22Rv1 (cell line): ENCODE measurements at regions not wholly inside any gene's neighbourhood (a gene's known extent, or its start where the extent isn't known, plus 50 kb on each side); places are given as distances from the start of the nearest gene placed in this dataset.

Experiments
- H3K27ac ChIP-seq: fragments of 450-650 bp; 2 replicates; pipeline ENCODE4 v1.5.1; 2017
- ZFX ChIP-seq: fragments of 450-650 bp; IDR thresholded peaks from 2 replicates; pipeline ENCODE4 v1.6.1; 2017; ENCODE audit warnings: antibody characterized with exemption, borderline replicate concordance
- TF ChIP-seq, protein P1 (sequence below): fragments of 450-650 bp; IDR thresholded peaks from 2 replicates; pipeline ENCODE4 v1.5.1; 2017; ENCODE audit warnings: mild to moderate bottlenecking

DNA sequence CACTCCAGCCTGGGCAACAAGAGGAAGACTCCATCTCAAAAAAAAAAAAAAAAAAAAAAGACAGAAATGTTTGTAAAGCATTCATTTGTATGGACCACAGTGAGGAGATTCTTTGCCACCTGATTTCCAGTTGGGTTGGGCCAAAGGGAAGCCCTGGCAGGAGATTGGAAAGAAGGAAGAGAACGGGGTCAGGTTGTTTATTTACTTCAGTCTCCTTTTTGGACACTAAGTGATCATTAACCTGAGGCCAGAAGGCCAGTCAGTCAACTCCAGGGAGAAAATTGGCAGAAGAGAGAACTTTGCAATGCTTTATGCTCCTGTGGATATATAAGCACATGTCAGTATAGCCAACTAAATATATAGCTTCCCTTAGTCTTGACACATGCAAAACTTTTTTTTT, 85.9 kb downstream of the NTMT2 start:
- no peak overlapping the region for H3K27ac ChIP-seq
- TF ChIP-seq, protein P1, sequence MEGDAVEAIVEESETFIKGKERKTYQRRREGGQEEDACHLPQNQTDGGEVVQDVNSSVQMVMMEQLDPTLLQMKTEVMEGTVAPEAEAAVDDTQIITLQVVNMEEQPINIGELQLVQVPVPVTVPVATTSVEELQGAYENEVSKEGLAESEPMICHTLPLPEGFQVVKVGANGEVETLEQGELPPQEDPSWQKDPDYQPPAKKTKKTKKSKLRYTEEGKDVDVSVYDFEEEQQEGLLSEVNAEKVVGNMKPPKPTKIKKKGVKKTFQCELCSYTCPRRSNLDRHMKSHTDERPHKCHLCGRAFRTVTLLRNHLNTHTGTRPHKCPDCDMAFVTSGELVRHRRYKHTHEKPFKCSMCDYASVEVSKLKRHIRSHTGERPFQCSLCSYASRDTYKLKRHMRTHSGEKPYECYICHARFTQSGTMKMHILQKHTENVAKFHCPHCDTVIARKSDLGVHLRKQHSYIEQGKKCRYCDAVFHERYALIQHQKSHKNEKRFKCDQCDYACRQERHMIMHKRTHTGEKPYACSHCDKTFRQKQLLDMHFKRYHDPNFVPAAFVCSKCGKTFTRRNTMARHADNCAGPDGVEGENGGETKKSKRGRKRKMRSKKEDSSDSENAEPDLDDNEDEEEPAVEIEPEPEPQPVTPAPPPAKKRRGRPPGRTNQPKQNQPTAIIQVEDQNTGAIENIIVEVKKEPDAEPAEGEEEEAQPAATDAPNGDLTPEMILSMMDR, result no peak
- no peak for TF ChIP-seq ZFX

DNA sequence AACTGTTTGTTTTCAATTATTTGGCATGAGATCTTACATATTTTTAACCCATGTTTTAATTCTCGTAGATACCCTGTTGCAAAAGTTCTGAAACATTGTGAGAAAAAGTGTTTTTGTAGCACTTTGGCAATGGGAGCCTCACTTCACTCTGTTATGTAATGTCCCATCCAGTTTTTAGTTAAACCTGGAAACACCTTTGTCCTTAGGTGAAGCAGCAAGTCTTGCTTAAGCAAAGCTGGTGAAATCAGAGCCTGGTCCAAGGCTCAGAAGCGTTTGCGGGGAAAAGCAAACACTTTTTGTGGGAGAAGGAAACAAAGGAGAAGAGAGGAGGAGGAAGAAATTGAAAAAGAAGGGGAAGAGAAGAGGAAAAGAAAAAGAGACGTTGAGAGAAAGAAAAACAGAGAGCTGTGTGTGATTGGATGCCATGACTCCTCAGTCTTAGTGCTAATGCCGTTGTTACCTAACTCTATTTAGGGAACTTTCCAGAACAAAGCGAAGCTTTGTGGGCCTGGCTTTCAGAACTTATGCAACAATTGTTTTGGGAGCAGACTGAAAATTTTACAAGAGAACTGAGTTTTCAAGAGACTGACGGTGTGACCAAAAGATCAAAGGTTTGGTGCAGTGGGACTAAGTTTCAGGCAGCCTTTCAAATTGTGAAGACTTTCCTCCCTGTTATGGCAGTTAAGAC, 93.1 kb downstream of the NTMT2 start:
- TF ChIP-seq ZFX, result no peak
- TF ChIP-seq, protein P1, result no peak
- no peak overlapping the region for H3K27ac ChIP-seq

DNA sequence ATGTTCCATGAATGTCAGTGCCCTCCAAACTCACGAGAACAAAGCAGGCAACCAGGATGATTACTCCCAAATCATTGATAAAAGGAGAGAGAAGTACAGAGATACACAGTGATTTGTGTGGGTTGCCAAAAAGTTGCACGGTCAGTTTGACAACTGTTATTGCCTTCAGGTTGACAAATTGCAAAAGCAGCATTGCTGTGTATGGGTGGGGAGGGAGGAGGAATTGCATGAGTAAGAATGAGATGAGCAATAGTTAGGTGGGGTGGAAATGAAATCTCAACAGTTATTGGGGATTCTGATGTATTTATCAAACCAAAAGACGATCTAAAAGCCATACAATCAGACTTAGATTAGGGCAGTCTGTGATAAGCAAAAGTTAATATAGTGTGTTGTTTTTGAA, 93.7 kb downstream of the NTMT2 start:
- TF ChIP-seq, protein P1, result no peak
- no peak overlapping the region for H3K27ac ChIP-seq

DNA sequence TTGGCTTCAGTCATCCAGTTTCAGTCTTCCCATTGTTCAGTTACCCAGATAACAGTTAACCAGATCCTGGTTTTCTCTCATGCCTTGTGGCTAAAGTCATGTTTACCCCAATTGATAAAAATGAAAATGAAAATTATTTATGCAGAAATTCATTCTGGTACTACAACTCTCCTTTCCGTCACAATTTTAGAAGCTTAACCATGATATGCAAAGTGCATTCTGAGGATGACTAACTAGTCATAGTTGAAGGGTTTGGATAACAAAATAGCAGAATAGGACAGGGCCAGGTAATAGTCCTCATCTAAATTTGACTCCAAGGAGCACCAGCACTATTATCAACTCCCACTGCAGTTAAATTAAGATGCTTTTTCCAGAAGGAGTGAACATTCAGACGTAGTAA, 94.7 kb downstream of the NTMT2 start:
- no peak overlapping the region for H3K27ac ChIP-seq
- TF ChIP-seq ZFX, result no peak
- TF ChIP-seq, protein P1, result no peak

DNA sequence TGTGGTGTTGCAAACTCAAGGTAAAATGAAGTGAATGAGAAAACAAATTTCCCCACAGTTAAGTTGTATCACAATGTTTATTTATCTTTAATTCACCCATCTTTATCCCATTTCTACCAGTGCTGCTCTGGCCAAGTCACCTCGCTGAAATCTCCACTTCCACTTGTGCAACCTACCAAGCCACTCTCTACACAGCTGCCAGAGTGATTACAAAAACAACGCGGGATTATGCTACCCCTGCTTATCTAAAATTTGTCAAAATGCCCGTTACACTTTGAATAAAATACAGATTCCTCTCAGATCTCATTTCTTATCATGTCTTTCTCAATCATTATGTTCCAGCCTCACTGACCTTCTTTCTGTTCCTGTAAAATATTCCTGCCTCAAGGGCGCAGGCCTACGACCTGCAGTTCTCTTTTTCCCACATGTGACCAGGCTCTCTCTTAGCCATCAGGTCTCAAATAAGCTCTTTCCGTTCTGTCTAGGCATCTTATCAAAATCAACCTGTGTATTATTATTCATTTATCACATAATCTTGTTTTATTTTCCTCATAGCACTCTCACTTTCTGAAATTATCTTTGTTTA, 95.6 kb downstream of the NTMT2 start:
- no peak for TF ChIP-seq ZFX
- TF ChIP-seq, protein P1, result no peak
- no peak overlapping the region for H3K27ac ChIP-seq

DNA sequence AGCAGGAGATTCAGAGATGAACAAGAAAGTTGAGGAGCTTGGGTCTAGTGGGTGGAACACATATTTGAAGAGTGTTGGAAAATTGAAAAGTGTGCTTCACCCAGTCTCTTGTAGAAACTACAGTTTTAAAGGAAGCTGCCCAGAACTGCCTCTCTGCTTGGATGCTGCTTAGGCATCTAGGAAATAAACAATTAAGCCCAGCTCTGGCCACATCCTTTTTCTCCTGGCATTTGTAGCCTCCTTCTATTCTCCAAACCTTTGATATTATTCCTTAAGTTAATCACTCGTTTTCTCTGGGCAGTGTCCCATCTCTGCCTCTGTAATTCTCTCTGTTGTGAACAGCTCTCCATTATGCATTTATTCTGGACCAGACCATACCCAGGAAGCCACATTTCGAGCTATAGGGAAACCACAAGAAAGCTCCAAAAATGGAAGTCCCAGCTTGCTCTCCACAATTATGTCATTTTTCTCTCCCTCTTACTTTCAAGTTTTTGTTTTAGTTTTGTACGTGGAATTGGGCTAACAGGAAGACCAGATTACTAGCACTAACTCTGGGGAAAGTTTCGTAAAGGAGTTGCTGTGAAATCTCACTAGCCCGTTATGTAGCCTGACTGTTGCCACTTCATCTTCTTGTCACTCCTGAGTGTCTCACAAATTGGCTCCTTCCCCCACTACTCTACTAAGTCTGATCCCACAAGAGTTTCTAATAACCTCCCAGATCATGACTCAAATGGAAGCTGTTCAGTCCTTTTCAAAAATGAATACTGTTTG, 102.2 kb downstream of the NTMT2 start:
- no peak for TF ChIP-seq ZFX
- TF ChIP-seq, protein P1, result no peak
- H3K27ac ChIP-seq, result no peak overlapping the region
